GM19452 (cell line): ENCODE measurements at regions not wholly inside any gene's neighbourhood (a gene's known extent, or its start where the extent isn't known, plus 50 kb on each side); places are given as distances from the start of the nearest gene placed in this dataset.
A peak's percentile ranks its signal among the peaks of the same experiment; 100 is the strongest.
"Not testable (repeated sequence)": the region's sequence is repeated elsewhere in the genome, so short reads cannot be mapped to it uniquely, and the experiment has no call there.

ENCODE experiments used
- ATAC-seq: cut with Tn5 transposase; IDR thresholded peaks from one replicate; pipeline ENCODE4 v1.9.1; 2021; ENCODE audit not compliant: unreplicated experiment

DNA sequence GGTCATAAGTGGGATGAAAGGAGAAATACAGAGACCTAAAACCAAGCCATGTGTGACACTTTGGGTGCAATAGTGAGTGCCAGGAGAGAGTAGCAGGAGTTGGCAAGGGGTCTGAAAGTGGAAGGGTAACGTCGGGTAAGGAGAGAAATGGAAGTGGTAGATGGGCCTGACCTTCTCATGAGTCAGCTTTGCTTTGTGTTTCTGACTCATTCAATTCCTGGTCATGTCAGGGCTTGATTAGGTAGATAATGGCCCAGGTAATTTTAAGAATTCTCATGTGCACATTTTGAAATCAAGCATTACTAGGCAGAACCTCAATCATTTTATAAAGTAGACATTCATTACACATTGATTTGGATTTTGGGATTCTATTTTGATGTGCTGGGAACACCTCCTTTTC lies 262.5 kb downstream of the SOX2 start:
- no peak for ATAC-seq

DNA sequence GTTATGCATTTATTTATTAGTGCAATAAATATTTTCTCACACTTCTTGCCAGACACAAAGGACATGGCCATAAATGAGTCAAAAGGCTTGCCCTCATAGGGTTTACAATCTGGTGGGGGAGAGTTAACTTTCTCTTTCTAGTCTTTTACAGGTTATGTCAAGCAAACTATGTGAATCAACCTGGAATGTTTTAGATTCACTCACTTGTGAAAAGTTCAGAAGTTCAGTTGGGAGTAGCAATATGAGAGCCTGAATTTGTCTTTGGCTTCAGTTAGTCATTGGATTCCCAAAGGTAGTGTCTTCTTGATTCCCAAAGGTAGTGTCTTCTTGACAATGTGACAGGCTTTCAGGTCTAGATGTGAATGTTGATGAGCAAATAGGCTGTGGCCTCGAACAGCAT lies 264.8 kb downstream of the SOX2 start:
- ATAC-seq = no peak

DNA sequence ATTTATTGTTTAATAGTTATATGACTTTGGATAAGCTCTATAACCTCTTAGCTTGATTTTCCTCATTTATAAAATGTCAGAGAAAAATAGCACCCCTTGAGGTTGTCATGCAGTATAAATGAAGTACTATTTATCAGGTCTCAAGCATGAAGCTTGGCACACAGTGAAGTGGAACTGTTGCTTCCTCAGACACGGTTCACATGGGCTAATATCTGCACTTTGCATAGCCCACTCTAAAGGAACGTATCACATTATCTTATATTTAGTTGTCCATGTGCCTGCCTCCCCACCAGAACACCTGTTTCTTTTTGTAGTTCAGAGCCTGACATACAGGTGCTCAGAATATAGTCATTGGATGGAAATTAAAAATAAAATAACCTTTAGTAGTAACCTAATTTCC lies 273.7 kb downstream of the SOX2 start:
- ATAC-seq = no peak

DNA sequence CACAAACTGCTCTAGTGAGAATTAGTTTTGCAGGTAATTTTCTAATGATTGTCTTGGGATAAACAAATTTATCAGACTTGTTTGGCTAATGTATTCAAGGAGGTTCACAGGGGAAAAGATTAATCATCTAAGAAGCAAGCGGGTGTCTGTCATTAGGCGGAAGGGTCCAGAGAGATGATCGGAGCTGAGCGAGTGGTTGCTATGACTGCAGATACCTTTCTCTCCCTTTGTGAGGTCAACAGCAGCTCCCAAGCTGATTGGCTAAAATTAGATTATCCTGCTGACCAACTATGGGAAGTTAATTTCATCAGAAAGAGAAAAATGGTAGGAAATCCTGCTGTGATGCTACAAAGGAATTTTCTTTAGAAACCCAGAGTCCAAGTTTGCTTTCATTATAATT lies 276.0 kb downstream of the SOX2 start:
- no peak for ATAC-seq

DNA sequence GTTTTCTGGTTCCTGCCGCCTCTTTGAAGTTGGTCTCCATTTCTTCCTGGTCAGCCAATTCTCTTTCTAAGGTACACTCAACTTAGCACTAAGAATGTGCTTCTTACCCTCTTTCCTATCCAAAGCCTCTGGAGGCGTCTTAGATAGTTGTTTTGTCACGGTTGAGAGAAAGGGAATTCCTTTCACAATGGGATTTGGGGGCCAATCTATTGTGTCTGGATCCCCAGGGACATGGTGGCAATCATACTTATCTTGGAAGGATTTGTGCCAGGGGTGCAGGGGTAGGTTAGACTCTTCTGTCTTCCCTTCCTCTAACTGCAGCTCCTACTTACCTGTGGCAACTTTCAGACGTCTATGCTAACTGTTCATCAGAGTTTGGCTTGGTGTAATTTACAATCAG lies 287.1 kb downstream of the SOX2 start:
- no peak for ATAC-seq

DNA sequence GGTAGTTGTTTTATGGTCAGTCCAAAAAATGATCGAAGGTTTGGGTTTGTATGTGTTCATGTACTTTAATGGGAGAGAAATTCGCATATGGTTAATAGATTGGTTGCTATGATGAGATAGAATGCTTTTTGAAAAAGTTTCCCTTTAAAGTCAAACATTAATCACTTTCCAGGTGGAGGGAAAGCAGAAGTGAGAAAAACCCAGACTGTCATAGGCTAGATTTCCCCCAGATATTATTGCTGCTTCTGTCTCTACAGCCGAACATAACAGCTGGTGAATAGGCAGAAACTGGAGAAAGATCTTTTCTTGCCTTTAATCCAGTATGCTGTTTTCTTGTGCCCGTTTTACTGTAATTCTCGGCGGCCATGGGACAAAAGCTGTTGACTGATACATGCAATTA lies 287.6 kb downstream of the SOX2 start:
- peak; percentile 86 for ATAC-seq

DNA sequence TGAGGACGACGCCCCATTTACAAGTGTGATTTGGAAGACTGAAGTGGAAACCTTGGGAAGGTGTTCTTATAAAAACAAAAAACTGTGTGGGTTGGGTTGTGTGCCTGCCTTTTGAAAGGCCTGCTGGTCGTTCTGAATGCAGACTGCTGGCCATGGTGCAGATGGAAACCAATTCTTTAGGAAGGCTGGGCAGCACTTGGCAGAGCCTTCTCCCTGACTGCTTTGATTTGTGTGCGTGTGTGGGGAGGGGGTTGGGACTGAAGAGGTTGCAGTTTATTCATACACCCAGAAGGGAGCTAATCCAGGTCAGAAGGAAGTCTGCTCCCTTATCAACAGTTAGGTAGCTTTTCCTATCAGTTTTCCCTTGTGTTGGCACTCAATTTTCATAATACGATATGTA lies 288.7 kb downstream of the SOX2 start:
- ATAC-seq = no peak

DNA sequence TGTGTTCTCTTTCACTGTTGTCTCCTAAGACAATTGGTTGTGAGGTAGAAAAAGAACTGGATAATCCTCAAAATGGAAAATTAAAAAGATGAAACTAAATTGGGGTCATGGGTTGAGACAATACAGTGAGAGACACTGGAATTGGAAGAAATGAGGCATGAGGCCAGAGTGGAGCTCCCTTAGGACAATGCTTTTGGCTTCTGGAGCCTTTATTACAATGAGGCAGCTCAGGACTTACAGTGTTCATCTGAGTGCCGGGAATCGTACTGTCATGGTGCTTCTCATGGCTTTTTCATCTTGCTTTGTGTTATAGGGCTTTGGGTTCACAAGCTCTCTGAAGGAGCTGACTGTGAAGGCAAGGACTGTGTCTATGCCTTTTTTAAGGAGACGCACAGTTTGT lies 293.5 kb downstream of the SOX2 start:
- no peak for ATAC-seq

DNA sequence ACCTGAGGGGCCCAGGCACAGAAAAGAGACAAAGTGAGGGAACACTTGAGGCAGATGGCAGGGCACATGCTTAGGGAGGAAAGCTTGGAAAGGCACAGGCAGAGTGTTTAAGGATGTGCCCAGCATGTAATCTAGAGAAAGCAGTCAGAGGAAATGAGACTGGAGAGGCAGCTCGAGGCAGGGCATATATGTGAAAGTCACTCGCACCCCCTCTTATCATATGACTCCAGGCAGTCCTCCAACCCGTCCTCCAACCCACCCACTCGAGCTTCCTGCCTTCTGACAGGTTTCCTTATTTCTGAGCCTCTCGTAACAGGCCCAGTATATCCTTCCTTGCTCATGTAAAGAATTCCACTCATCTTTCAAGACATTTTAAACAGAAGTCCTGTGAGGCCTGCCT lies 294.0 kb downstream of the SOX2 start:
- ATAC-seq = no peak

DNA sequence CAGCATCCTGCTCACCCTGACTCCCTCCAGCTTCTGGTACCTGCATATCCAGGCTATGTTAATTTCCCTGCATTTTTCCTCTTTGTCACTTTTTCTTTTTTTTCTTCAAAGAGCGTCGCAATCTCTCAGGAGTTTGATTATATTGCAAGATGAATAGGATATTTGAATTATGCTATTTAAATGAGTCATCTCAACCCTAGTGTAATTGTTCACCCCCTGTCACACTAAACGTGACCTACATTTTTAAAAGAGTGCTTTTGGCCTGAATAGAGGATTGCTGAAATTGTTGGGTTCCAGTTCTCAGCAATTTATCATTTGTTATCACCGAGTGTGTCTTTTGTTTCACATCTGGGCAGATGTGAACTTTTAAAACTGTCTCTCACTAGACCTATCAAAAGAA lies 294.7 kb downstream of the SOX2 start:
- no peak for ATAC-seq

DNA sequence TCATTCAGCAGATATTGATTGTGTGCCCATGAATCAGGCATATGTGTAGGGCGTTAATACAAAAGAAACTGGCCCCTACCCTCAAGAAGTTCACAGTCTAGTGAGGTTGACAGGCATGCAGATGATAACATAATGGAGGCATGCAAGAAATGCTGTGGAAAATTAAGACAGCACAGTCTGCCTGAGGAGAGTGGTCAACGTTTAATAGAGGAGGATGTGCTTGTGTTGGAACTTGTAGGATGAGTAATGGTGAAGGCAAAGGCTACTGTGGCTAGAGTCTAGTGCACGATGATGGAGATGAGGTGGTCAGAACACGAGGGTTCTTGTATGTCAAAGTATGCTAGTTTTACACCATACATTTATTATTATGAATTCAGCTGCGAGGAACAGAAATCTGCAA lies 295.7 kb downstream of the SOX2 start:
- no peak for ATAC-seq

DNA sequence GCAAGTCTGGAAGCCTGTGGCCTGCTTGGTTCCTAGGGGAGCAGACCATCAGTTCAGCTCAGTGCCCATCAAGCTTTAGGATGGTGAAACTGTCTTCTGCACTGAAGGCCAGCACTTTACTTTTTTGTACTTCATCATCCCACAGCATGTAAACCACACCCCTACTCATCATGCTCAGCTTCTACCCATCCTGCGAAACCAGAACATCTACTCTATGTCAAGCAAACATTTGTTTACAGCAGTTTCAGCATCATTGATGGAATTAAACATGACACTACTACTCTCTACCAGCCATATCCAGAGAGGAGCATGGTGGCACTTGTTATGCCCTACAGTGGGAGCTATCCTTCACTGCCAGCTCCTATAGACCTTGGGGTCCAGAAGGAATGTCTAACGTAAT lies 306.6 kb downstream of the SOX2 start:
- no peak for ATAC-seq

DNA sequence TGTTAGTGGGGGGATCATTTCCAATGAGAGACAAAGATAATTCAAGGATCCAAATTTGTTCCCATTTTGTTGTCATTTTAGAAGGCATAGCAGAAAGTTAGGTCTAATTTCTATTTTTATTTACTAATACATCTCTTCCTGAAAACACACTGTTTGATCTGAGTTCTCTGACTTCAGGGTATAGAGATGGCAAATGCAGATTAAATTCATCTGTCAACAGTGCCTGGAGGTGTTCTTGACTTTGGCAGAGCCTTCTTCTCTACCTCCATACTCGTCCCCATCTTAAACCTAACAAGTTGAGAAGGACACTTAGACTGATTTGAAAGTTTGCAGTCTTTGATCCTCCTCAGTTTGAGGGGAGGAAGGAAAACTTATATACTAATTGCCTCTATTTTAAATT lies 308.2 kb downstream of the SOX2 start:
- no peak for ATAC-seq

DNA sequence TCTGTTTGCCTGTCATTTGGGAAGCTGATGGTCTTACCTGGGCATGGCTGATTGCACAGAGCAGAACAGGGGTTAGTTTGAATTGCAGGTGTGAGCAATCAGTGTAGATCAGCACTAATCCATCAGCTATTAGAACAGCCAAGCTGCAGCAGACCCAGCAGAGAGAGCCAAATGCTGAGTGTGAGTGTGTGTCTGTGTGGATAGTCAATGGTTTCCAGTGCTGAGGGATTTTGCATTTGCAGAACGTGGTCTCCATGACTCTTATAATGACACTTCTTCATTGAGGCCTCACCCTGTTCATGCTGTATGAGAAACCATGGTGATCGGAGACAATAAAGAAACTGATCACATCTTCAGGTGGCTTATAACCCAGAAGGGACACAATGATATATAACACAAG lies 312.1 kb downstream of the SOX2 start:
- no peak for ATAC-seq

DNA sequence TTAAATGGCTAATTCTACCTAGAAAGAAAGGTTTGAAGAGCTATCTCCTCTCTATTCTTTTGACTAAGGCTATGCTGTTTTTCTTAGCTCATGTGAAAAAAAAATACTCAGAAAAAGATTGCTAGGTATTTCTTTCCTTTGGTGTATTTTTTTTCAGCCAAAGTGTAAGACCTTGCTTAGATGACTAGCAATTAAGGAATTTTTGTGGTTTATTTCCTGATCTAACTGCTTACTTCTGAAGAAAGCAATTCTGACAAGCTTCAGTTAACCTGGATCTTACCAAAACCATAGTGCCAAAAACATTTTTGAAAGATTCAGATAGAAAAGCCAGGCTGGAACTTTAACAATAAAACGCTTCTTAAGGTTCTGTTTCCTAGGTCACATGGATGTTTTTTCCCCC lies 315.6 kb downstream of the SOX2 start:
- ATAC-seq = no peak

DNA sequence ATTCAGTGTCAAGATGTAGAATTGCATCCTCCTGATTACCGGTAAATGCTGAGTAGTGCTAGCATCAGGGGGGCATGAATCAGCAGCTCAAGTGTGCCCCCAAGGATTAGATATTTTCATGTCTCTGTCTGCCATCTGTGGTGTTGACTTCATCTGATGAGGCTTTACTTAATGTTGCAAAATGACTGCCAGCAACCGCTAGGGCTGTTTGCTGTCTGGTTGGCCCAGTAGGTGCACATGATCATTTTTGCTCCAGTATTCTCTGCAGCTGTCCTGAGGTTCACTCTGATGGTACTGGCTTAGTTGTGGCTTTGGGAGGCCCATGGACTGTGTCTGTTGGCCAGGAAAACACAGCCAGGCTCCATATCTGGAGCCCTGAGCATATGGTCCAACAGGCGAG lies 316.4 kb downstream of the SOX2 start:
- no peak for ATAC-seq

DNA sequence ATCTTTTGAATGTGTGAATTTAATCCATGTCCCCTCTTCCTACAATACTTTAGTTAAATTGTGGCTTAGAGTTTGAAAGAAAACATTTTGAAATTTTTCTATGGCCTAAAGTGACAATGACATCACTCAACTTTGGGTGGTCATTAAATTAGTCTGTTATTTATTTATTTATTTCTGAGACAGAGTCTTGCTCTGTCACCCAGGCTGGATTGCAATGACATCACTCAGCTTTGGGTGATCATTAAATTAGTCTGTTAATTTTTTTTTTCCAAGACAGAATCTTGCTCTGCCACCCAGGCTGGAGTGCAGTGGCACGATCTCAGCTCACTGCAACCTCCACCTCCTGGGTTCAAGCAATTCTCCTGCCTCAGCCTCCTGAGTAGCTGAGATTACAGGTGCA lies 322.5 kb downstream of the SOX2 start:
- not testable (repeated sequence) for ATAC-seq

DNA sequence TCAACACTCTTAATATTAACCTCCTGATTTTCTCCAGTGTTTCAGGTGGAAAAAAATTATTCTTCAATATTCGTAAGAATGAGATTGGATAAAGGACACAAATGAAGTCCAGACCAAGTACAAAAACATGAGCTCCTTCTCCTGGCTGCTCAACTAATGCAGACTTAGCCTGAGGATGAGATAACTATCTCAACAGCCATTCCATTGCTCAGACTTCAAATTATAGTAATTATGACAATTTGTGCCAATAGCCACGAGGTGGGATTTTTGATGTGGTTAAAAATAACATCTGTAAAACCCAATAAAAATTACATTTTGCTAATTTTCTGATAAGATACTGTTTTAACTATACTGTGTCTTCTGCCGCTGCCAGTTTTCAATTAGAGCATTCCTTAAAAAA lies 323.6 kb downstream of the SOX2 start:
- no peak for ATAC-seq

DNA sequence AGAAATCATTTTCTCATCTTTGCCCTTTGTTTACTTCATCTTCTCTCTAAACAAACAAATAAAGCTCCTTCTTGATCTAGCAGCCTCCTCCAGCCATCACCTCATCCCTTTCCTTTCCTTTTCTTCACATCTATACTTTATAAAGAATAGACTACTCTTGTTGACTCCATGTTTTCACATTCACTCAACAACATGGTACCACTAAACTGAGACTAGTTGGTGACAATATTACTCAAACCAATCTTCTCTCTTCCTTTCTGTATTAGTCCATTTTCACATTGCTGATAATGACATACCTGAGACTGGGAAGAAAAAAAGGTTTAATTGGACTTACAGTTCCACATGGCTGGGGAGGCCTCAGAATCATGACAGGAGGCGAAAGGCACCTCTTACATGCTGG lies 324.7 kb downstream of the SOX2 start:
- ATAC-seq = no peak

DNA sequence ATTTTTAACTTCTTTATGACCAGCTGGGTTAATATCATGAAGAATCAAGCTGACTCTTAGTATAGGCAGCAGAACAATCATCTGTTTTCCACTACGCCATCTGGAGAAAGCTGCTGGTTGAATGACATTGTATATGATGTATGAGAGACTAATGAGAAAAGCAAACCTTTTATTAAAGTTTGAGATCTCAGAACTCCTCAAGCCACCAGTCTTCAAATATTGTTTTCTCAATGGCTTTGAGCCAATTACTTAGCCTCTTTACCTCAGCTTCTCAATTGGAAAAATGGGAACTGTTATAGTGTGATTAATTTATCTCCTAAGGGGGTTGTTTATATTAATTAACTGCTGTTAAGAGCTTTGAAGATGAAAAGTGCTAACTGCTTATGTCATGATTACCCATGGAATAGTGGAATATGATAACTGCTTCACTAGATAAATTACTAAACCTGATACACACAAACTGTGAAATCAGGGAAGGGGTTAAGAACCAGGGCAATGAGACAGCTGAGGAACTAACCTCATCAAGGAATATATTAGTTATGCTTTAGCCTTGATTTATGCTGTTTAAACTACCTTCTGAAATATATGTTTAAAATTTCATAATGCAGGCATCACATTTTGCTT lies 330.1 kb downstream of the SOX2 start:
- ATAC-seq = no peak

DNA sequence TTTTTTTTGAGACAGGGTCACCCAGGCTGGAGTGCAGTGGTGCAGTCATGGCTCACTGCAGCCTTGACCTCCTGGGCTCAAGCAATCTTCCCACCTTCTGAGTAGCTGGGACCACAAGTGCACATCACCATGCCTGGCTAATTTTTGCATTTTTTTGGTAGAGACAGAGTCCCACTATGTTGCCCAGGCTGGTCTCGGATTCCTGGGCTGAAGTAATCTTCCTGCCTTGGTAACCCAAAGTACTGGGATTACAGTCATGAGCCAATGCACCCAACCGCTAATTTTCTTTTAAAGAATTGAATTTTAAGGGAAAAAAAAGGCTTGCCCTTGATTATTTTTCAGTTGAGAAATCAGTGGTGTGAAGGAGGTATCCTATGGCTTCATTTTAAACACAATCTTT lies 334.0 kb downstream of the SOX2 start:
- ATAC-seq = no peak

DNA sequence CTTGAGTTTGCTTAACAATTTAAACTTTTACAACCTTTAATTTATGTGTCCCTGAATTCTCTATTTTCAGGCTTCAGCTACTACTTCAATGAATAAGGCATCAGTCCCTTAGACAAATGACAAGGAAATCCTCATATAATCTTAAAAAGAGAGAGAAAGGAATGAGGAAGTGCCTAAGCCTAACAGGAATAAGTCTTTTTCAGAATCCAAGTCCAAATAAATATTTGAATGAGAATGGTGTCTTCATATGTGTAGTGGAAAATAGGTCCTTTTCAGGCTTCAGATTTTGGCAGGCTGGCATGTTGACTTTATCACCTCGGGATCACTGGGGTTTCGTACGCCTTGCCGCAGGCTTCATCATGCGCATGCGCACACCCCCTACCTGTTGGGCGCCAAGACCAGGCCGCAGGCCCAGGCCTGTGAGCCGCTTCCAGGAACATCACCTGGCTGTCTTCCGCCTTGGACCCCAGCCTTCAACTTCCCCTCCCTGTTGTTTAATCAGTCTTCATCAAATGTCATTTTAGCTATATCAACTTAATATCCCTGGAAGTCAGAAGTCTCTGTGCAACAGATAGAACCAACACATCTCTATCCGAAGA lies 334.5 kb downstream of the SOX2 start:
- no peak for ATAC-seq

DNA sequence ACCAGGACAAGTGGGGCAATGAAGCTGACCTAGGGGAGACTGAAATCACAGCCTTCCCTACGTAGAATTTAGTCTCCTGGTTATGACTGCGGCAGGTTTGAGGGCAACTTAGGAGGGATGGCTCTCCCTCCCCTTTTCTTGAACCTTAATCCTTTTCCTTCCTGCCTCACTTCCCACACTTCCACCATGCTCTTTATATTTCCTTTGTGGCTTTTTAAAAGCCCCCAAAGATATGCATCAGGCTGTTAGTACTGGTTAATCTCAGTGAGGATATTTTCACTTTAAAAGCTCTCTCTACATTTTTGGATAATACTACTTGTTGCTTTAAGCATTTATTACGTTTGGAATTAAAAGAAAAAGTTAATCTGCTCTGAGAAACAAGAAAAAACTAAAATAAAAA lies 339.2 kb downstream of the SOX2 start:
- ATAC-seq = no peak
